Activated T-cell treated with anti-CD3 and anti-CD28 coated beads, Interleukin-2, amount 50 U/mL, for 48 hours (primary cell): ENCODE measurements at regions not wholly inside any gene's neighbourhood (a gene's known extent, or its start where the extent isn't known, plus 50 kb on each side); places are given as distances from the start of the nearest gene placed in this dataset.

Experiments
- DNase-seq, 2 experiments: peaks; one replicate each; pipeline ENCODE4 v3.0.0-alpha.2; 2020

DNA sequence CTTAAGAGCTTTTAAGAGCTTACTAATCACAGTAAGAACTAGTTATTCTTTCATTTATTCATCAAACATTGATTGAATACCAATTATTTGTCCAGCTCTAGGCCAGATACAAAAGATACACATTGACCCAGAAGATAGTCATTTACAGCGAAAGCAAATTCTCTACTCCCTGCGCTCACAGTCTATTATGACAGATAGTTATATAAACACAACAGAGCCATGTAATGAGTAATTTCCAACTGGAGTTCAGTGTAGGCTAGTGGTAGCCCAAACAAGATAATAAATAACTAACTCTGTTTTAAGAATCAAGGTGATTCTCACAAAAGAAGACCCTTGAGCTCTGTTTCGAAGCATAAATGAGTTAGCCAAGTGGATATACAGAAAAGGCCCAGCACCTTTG is 397.8 kb upstream of the TLE4 start:
- no peak for DNase-seq

- DNase-seq: no peak
These were observed 395.6 kb upstream of the TLE4 start for GRCh38 chr9:79176014-79176697.

DNA sequence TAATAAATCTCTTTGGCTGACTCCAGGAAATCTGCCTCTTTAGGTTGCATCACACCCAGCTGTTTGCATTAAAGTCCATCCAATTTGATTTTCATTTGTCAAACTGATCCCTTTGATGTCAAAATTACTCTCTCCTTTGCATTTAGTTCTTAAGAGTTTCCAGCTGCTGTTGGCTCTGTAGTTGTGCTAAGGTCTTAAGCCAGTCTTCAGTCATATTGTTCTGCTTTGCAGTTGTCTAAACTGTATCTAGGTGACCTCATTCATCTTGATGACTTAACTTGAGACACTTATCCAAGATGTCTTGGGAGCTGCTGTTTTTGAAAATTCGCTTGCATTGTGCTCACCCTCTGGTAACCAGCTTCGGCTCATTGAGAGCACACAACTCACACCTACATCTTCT is 386.9 kb upstream of the TLE4 start:
- no peak for DNase-seq

DNA sequence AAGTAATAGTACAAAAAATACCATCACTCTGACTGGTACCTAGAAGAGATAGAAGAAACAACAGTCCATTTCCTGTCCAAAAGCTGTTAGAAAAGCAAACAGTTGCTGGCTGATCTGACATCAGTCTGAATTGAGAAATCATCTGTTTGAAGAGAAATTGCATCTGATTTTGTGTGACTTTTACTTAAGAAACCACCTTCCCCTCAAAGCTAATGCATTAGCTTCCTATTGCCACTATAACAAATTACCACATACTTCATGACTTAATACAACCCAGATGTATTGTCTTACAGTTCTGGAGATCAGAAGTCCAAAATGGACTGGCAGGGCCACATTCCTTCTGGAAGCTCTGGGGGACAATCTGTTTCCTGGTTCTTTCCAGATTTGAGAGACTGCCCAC is 385.9 kb upstream of the TLE4 start:
- DNase-seq: no peak

- no peak for DNase-seq
These were observed 382.2 kb upstream of the TLE4 start for GRCh38 chr9:79189511-79189924.

DNA sequence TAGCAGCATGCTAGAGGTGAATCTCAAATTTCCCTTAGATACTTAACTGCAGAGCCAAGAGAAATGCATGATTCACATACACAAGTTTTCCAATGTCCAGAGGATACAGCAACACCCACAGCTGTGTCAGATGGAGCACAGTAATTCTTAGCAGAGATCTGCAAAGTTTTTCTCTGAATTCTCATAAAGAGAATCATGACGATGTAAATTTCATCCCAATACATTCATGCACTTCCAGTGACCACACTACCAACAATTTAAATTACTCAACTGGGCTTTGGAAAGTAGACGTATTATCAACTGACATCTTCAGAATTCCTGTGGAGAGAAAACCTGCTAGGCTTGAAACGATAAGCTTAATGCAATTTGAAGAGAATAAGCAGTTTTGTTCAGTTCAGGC is 378.8 kb upstream of the TLE4 start:
- DNase-seq: no peak

GRCh38 chr9:79193501-79194223 is 378.1 kb upstream of the TLE4 start:
- no peak for DNase-seq

DNA sequence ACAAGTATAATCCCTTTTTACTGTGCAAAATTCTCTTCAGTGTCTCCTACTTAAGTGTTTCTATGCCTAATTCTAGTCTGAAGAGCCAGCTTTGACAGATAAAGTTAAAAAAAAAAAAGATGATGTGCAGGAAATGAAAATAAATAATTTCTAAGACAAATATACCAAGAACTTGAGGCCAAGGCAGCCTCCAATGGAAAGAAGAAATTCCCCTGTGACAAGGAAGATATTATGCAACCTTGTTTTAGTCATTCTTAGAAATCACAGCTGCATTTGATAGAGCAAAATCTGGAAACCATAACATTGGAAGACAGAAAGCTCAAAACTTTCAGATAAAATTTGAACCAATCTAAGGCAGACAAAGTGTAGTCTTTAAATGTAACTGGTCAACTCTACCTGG is 375.9 kb upstream of the TLE4 start:
- DNase-seq: no peak

DNA sequence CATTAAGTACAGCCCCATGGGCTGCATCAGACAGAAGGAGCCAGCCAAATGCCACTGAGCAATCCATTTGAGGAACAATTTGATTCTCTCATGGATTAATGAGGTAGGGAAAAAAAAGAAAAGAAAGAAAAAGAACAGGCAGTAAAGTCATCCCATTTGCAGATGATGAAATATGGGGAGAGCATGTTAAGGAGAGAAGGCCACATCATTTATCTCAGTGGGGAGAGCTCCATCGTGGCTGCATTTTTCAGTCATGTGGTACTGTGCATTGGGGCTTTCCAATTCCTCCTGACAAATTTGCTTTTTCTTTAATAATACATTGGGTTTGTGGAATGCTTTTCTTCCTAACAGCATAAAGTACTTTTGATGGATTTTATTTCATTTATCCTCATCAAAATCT is 375.2 kb upstream of the TLE4 start:
- no peak for DNase-seq

DNA sequence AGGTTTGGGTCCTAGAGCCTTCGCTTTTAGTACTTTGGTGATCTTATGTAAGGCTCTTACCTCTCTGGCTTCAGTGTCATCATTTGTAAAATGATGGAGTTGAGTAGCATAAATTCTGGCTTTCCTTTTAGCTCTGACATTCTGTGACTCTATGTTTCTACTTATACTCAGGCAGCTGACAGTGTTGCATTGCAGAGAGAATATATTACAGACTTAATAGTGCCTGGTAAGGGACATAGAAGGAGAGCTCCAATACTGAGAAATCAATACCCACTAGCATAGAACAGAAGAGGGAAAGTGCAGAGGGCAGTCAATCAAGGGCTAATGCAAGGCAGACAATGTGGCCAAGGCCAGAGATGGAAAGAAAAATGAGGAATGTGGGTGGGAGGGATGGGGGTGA is 371.4 kb upstream of the TLE4 start:
- no peak for DNase-seq

DNA sequence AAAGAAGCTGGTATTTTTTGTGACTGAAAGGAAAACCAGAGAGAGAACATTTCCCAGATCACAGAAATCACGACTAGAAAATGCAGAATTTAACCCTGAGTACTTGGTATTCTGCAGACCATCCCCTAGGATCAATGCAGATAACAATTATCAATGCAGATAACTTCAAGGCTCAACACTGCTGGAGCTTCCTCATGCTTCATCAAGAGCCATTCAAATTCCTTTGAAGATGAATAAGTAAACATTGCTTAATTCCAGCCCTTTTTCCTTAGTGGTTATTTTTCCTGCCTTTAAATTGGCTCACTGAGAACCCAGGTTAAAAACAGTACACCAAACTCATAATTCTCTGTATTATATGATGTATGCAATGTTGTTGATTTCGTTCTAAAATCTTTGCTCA is 370.1 kb upstream of the TLE4 start:
- no peak for DNase-seq

GRCh38 chr9:79208791-79209396 is 362.9 kb upstream of the TLE4 start:
- no peak for DNase-seq

DNA sequence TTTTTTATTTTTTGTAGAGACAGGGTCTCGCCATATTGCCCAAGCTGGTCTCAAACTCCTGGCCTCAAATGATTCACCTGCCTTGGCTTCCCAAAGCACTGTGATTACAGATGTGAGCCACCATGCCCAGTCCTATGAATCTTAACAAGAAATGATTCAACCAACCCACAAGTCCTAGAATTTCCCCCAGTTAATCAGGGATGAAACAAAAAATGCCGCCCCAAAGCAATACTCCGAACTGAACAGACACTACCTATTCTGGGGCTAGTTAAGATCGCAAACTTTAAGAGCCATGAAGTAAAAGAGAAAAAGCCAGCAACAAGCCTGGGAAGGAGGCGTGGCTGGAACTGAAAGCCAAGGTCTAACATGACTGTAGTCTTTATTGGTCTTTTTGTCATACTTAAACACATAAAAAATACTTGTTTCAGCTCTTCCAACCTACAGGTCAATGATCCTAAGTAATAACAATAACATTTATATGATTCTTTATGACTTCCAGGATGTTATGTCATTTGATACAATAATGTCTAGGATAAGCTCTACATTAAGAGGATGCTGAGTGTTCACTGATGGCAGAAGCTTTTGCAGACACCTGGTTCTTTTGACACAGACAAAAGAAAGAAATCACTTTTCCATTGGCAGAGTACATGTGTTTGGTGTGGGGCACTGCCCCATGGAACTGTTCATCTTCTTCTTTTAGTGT is 361.1 kb upstream of the TLE4 start:
- DNase-seq: no peak

GRCh38 chr9:79213417-79214125 is 358.2 kb upstream of the TLE4 start:
- DNase-seq: no peak

- no peak for DNase-seq
These were observed 355.9 kb upstream of the TLE4 start for GRCh38 chr9:79215821-79216220.

GRCh38 chr9:79220251-79220650 is 351.5 kb upstream of the TLE4 start:
- no peak for DNase-seq

- no peak for DNase-seq
These were observed 351.1 kb upstream of the TLE4 start for GRCh38 chr9:79220666-79221065.

DNA sequence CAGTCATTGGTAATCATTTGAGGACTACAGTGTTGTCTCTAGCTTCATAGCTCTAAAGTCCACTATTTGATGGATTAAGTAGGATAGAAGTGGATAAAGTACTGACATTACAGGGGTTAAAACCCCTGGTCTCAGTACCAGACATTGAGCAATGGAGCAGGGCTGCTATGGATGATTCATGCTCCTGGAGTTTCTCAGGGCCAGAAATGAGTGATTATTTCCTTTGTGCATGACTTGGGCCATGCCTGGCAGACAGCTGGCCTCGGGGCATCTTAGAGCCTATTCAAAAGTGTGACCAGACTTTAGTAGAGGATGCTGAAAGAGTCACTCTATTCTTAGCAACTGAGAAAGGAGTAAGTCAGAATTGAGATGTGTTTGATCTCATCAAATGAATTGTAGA is 350.7 kb upstream of the TLE4 start:
- DNase-seq: no peak

DNA sequence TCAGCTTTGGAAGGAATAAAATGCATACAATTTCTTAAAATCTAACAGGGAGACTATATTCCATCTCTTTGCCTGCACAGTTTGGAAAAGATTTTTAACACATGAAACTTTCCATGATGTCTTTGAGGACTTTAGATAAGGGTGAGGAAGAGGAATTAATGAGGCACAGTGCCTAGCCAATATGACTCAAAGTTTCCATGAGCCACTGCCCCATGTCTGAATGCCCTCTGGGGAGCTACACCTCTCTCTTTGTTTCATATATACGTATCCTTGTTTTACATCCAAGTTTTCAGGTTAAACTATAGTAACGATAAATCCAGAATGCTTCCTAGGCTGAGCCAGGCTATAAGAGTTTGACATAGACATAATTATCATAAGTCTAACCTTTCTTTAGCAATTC is 349.3 kb upstream of the TLE4 start:
- no peak for DNase-seq

DNA sequence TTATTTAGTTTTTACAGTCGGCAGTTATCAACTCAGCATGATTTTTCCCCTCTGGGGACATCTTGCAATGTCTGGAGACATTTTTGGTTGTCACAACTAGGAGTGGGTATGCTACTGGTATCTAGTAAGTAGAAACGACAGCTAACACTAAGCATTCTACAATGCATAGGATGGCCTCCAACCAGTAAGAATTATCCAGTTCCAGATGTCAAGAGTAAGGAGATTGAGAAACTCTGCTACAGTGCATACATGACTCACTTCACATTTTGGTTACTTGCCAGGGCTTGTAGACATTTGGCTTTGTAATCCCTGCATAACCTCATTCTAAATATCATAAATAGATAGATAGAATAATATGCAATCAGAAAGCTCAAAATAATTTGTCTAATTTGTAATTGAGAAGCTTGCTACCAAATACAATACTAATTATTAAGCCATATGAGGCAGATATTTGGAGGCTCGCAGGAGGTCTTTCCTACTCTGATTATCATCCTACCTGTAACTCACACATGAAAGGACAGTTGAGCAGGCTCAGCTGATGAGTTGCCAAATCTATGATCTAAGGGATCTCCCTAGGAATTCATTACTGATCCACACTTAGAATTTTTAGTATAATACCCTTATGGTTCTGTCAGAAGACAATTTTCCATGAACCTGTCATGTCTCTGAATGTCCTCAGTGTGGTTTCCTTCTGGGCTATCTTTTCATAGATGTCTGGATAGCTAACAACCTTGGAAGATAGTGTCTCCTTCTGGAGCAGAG is 346.9 kb upstream of the TLE4 start:
- DNase-seq: no peak

DNA sequence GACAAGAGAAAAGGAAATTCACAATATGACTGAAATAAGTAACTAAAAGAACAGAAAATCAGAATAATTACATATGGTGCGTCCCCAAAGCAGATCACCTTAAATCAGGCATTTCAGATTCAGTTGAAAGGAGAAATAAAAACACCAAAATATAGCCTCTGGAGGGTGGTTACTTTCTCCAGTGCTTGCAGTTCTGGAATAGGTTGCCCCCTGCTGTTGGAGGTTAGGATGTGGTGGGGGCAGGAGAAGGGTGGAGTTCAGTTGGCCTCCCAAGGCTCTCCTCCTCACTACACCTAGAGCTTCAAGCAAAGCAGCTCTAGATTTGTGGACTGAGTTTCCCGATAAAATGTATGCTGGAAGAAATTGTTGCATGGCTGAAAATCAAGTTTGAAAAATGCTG is 338.2 kb upstream of the TLE4 start:
- no peak for DNase-seq

DNA sequence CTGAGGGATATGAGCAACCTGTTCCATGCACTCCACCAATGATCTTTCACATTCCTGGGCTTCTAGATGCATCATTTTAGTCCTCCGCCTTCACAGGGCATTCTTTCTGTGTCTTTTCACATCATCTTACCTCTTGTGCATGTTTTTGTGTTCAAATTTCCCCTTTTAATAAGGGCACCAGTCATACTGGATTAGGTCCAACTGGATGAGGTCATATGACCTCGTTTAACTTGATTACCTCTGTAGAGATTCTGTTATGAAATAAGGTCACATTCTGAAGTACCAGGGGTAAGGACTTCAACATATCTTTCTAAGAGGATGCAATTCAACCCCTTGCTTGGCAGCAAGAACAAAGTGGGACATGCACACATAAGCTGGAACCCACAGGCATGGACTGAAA is 335.3 kb upstream of the TLE4 start:
- no peak for DNase-seq
